ENCODE measurements at regions not wholly inside any gene's neighbourhood (a gene's known extent, or its start where the extent isn't known, plus 50 kb on each side); places are given as distances from the start of the nearest gene placed in this dataset.

DNA sequence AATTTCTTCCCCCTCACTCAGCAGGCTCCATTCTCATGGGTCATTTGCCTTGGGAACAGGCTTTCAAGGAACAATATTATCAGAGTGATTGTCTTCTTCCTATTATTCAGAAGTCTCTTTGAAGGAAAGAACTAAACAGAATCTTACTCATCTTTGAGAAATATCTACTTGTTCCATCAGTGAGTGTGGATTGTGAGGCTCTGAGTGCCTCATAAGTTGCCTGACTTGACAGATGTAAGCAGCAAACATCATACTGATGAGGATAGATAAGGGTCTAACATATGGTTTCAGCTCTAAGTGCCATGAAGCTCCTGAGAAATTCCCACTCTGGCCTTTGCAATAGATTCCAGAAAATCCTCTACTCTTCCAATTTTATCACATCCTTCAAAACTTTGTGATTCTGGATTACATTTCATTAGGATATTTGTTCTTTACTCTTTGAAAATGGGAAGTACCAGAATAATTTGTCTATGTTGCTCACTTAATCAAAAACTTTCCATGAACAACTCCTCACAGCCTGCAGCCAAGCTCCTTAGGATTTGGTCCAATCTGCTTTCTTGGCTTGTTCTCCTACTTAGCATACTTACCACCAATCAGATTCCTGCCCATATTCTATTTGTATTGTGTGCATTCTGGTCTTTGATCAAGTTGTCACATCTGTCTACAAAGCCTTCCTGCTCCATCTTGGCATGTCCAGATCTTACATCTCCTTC is 120.1 kb downstream of the RPL22L1 start:
- TF ChIP-seq POLR2A (IDR thresholded peaks at IDR 0.05): no peak
- TF ChIP-seq, protein P1, sequence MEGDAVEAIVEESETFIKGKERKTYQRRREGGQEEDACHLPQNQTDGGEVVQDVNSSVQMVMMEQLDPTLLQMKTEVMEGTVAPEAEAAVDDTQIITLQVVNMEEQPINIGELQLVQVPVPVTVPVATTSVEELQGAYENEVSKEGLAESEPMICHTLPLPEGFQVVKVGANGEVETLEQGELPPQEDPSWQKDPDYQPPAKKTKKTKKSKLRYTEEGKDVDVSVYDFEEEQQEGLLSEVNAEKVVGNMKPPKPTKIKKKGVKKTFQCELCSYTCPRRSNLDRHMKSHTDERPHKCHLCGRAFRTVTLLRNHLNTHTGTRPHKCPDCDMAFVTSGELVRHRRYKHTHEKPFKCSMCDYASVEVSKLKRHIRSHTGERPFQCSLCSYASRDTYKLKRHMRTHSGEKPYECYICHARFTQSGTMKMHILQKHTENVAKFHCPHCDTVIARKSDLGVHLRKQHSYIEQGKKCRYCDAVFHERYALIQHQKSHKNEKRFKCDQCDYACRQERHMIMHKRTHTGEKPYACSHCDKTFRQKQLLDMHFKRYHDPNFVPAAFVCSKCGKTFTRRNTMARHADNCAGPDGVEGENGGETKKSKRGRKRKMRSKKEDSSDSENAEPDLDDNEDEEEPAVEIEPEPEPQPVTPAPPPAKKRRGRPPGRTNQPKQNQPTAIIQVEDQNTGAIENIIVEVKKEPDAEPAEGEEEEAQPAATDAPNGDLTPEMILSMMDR (IDR thresholded peaks at IDR 0.05): no peak

Data from uterus (tissue), 2 donors.